Transverse colon (tissue), 3 donors: ENCODE measurements at regions not wholly inside any gene's neighbourhood (a gene's known extent, or its start where the extent isn't known, plus 50 kb on each side); places are given as distances from the start of the nearest gene placed in this dataset.

Source experiments
- CTCF ChIP-seq, 5 experiments: fragments of 200-600 bp in 3 of 5; fragments of 450-650 bp in 2 of 5; sonication (generic) in 3 of 5; IDR thresholded peaks; 1 replicate in 2 of 5; 2 replicates in 3 of 5; pipeline ENCODE4 v1.5.1; 2016 to 2017; ENCODE audit warnings: antibody characterized with exemption in 5 of 5, inconsistent platforms in 3 of 5, mild to moderate bottlenecking in 2 of 5, moderate library complexity in 1 of 5
- POLR2A ChIP-seq: fragments of 450-650 bp; IDR thresholded peaks from one replicate; pipeline ENCODE4 v1.6.1; 2016; ENCODE audit warnings: antibody characterized with exemption, mild to moderate bottlenecking, moderate library complexity

GRCh38 chr1:94357661-94358060 lies 60.5 kb upstream of the ABCD3 start:
- TF ChIP-seq CTCF (IDR thresholded peaks at IDR 0.05) (no peak), POLR2A (no peak)
